Astrocyte (in vitro differentiated cells and primary cell): ENCODE measurements at regions not wholly inside any gene's neighbourhood (a gene's known extent, or its start where the extent isn't known, plus 50 kb on each side); places are given as distances from the start of the nearest gene placed in this dataset.

Source experiments
- DNase-seq: peaks from one replicate; pipeline ENCODE4 v3.0.0-alpha.2; 2010; ENCODE audit warnings: low read depth
- FAIRE-seq: peaks from 2 replicates; lab custom pipeline; 2011; peaks lifted over from hg19 to GRCh38; lab: Jason Lieb, UNC
- H2AFZ ChIP-seq: 2 replicates; pipeline ENCODE4 v1.6.0; 2012; ENCODE audit warnings: low read depth, low read length, inconsistent platforms
- H3K27ac ChIP-seq: 2 replicates; pipeline ENCODE4 v1.5.1; 2011; ENCODE audit warnings: low read depth, low read length, inconsistent platforms
- H3K27me3 ChIP-seq: 2 replicates; pipeline ENCODE4 v1.6.0; 2011; ENCODE audit warnings: low read length, inconsistent platforms; ENCODE audit not compliant: insufficient read depth
- H3K36me3 ChIP-seq: 2 replicates; pipeline ENCODE4 v1.5.1; 2011; ENCODE audit warnings: low read length, inconsistent platforms; ENCODE audit not compliant: insufficient read depth
- H3K4me1 ChIP-seq: 2 replicates; pipeline ENCODE4 v1.5.1; 2011; ENCODE audit warnings: low read length, inconsistent platforms; ENCODE audit not compliant: insufficient read depth
- H3K4me2 ChIP-seq: 2 replicates; pipeline ENCODE4 v1.6.0; 2012; ENCODE audit warnings: low read length, inconsistent platforms
- H3K4me3 ChIP-seq: 2 replicates; pipeline ENCODE4 v1.5.1; 2011; ENCODE audit warnings: low read depth, mild to moderate bottlenecking, low read length, inconsistent platforms; ENCODE audit not compliant: insufficient read depth
- H3K79me2 ChIP-seq: 2 replicates; pipeline ENCODE4 v1.6.0; 2012; ENCODE audit warnings: mild to moderate bottlenecking, low read length, inconsistent platforms; ENCODE audit not compliant: insufficient read depth
- H3K9ac ChIP-seq: 2 replicates; pipeline ENCODE4 v1.6.0; 2012; ENCODE audit warnings: mild to moderate bottlenecking, low read length, inconsistent platforms
- H3K9me3 ChIP-seq: 2 replicates; pipeline ENCODE4 v1.5.1; 2012; ENCODE audit warnings: low read depth, mild to moderate bottlenecking, low read length, inconsistent platforms; ENCODE audit not compliant: insufficient read depth
- H4K20me1 ChIP-seq: 2 replicates; pipeline ENCODE4 v1.6.0; 2012; ENCODE audit warnings: low read length, inconsistent platforms; ENCODE audit not compliant: insufficient read depth
- H3K27ac Mint-ChIP-seq: one replicate; pipeline ENCODE4 v1.8.0; 2021; ENCODE audit warnings: mild to moderate bottlenecking, mixed read lengths; ENCODE audit not compliant: unreplicated experiment
- H3K27me3 Mint-ChIP-seq: one replicate; pipeline ENCODE4 v1.8.0; 2021; ENCODE audit warnings: low read depth, mixed read lengths; ENCODE audit not compliant: unreplicated experiment
- H3K36me3 Mint-ChIP-seq: one replicate; pipeline ENCODE4 v1.8.0; 2021; ENCODE audit warnings: low read depth, mixed read lengths; ENCODE audit not compliant: unreplicated experiment
- H3K4me1 Mint-ChIP-seq: one replicate; pipeline ENCODE4 v1.8.0; 2021; ENCODE audit warnings: low read depth, mixed read lengths; ENCODE audit not compliant: unreplicated experiment
- H3K4me3 Mint-ChIP-seq: one replicate; pipeline ENCODE4 v1.8.0; 2021; ENCODE audit warnings: mild to moderate bottlenecking, moderate library complexity, mixed read lengths; ENCODE audit not compliant: unreplicated experiment
- H3K9me3 Mint-ChIP-seq: one replicate; pipeline ENCODE4 v1.8.0; 2021; ENCODE audit warnings: mild to moderate bottlenecking, mixed read lengths; ENCODE audit not compliant: unreplicated experiment
- EZH2 ChIP-seq: IDR thresholded peaks from 2 replicates; pipeline ENCODE4 v1.6.1; 2012; ENCODE audit warnings: mild to moderate bottlenecking, low read length, inconsistent platforms; ENCODE audit not compliant: insufficient read depth
- TF ChIP-seq, protein P1 (sequence below): IDR thresholded peaks from 2 replicates; pipeline ENCODE4 v1.5.1; 2011; ENCODE audit warnings: low read depth, mild to moderate bottlenecking, inconsistent platforms, low read length, moderate library complexity; ENCODE audit not compliant: insufficient read depth

DNA sequence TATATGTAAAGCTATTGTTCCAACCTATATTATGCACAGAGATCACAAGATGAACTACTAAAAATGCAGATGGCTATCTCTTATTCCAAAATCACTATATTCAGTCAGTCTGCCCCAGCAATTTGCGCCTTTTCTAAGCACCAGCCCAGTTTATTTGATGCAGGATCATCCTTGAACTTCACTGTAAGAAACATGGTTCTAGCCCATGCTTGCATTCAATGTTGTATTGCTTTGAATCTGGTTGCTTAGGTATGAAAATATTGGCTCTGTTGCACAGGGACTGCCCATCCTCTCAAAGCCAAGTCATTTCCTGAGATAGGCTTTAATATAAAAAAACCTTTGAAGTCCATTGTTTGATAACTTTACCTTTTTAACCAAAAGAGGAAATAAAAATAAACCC is 170.5 kb upstream of the LRIG1 start:
- Histone ChIP-seq H2AFZ (no peak overlapping the region), H3K79me2 (no peaks in the 10 kb centered on the region), H3K4me3 (no peak overlapping the region), H4K20me1 (no peaks in the 10 kb centered on the region), H3K36me3 (no peaks in the 10 kb centered on the region), H3K27ac (no peak overlapping the region), H3K4me2 (no peak overlapping the region), H3K27me3 (no peaks in the 10 kb centered on the region), H3K9ac (no peak overlapping the region), H3K4me1 (peaks cover 13% of the 10 kb centered on the region), H3K9me3 (no peaks in the 10 kb centered on the region)
- Mint-ChIP-seq H3K36me3 (no peaks in the 10 kb centered on the region), H3K4me3 (no peak overlapping the region), H3K9me3 (no peaks in the 10 kb centered on the region), H3K27ac (no peak overlapping the region), H3K27me3 (peaks cover 4% of the 10 kb centered on the region), H3K4me1 (peaks cover 5% of the 10 kb centered on the region)
- FAIRE-seq (no peak), DNase-seq (no peak)
- no peak for TF ChIP-seq EZH2
- TF ChIP-seq, protein P1, sequence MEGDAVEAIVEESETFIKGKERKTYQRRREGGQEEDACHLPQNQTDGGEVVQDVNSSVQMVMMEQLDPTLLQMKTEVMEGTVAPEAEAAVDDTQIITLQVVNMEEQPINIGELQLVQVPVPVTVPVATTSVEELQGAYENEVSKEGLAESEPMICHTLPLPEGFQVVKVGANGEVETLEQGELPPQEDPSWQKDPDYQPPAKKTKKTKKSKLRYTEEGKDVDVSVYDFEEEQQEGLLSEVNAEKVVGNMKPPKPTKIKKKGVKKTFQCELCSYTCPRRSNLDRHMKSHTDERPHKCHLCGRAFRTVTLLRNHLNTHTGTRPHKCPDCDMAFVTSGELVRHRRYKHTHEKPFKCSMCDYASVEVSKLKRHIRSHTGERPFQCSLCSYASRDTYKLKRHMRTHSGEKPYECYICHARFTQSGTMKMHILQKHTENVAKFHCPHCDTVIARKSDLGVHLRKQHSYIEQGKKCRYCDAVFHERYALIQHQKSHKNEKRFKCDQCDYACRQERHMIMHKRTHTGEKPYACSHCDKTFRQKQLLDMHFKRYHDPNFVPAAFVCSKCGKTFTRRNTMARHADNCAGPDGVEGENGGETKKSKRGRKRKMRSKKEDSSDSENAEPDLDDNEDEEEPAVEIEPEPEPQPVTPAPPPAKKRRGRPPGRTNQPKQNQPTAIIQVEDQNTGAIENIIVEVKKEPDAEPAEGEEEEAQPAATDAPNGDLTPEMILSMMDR, result no peak

DNA sequence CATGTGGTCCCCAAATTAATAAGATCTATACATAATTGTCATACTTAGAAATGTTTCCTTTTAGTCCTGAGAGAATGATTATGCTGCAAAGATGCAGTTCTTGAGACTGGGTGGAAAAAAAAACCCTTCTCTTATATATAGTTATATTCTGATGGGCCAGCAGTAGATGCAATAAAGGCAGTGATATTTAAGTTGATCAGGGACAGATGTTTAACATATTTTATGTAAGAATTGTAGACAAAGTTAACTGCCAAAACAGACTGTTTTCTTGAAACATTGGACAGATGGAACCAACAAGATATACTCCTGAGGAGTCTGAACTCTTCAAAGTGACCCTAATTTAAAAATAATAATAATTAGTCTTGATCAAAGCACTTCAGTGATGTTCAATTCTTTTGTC is 172.0 kb upstream of the LRIG1 start:
- H3K4me1 ChIP-seq, result peaks cover 13% of the 10 kb centered on the region
- no peaks in the 10 kb centered on the region for H3K27me3 Mint-ChIP-seq
- no peak overlapping the region for H3K9ac ChIP-seq
- no peaks in the 10 kb centered on the region for H3K36me3 ChIP-seq
- no peak overlapping the region for H3K4me3 ChIP-seq
- H3K79me2 ChIP-seq, result no peaks in the 10 kb centered on the region
- no peaks in the 10 kb centered on the region for H4K20me1 ChIP-seq
- no peak overlapping the region for H3K27ac Mint-ChIP-seq
- H3K27me3 ChIP-seq, result no peaks in the 10 kb centered on the region
- FAIRE-seq (no peak), DNase-seq (no peak)
- H3K9me3 Mint-ChIP-seq, result no peaks in the 10 kb centered on the region
- no peak overlapping the region for H3K4me3 Mint-ChIP-seq
- H2AFZ ChIP-seq, result no peak overlapping the region
- H3K4me2 ChIP-seq, result no peak overlapping the region
- no peak for TF ChIP-seq EZH2
- TF ChIP-seq, protein P1, result no peak
- H3K9me3 ChIP-seq, result no peaks in the 10 kb centered on the region
- no peak overlapping the region for H3K27ac ChIP-seq
- peaks cover 5% of the 10 kb centered on the region for H3K4me1 Mint-ChIP-seq
- H3K36me3 Mint-ChIP-seq, result no peaks in the 10 kb centered on the region

DNA sequence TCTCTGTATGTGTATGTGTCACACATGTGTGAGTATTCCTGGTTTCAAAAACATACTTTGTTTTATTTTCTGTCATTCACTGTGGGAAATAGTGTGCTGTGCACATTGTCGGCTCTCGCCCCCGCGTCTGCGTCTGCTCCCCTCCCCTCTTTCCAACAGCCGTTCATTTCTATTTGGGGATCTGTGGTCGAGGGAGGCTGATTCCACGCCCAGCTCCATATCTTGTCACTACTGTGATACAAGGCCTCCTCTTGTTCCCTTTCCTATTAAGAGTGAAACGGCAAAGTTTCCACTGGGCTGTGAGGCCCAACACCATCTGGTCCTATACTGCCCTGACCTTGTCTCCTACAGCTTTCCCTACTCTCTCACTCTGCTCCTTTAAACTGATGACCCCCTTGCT is 172.5 kb upstream of the LRIG1 start:
- Histone ChIP-seq H3K27me3 (no peaks in the 10 kb centered on the region), H3K9ac (peak overlapping the region; percentile 27), H3K4me3 (no peak overlapping the region), H3K27ac (no peak overlapping the region), H3K79me2 (no peaks in the 10 kb centered on the region), H3K4me1 (peaks cover 13% of the 10 kb centered on the region), H2AFZ (no peak overlapping the region), H3K36me3 (no peaks in the 10 kb centered on the region), H4K20me1 (no peaks in the 10 kb centered on the region), H3K9me3 (no peaks in the 10 kb centered on the region), H3K4me2 (peak overlapping the region; percentile 51)
- Mint-ChIP-seq H3K36me3 (no peaks in the 10 kb centered on the region), H3K27me3 (no peaks in the 10 kb centered on the region), H3K4me3 (no peak overlapping the region), H3K27ac (no peak overlapping the region), H3K9me3 (no peaks in the 10 kb centered on the region), H3K4me1 (peaks cover 5% of the 10 kb centered on the region)
- no peak for TF ChIP-seq EZH2
- DNase-seq (no peak), FAIRE-seq (no peak)
